Upper lobe of left lung (tissue), 4 donors: ENCODE measurements at regions not wholly inside any gene's neighbourhood (a gene's known extent, or its start where the extent isn't known, plus 50 kb on each side); places are given as distances from the start of the nearest gene placed in this dataset.

Experiments
- POLR2A ChIP-seq, 4 donors: fragments of 450-650 bp; IDR thresholded peaks; one replicate each; pipeline ENCODE4 v1.5.1; 2016 to 2017; ENCODE audit warnings: antibody characterized with exemption in 4 of 4, mild to moderate bottlenecking in 2 of 4
- TF ChIP-seq, protein P1 (sequence below), 6 experiments: fragments of 450-650 bp in 4 of 6; fragments of 200-600 bp in 2 of 6; sonication (generic) in 2 of 6; IDR thresholded peaks; one replicate each; pipeline ENCODE4 v1.5.1; 2016 to 2019; ENCODE audit warnings: antibody characterized with exemption in 6 of 6

GRCh38 chr1:34278211-34278610 is 101.5 kb downstream of the C1orf94 start:
- TF ChIP-seq, protein P1, sequence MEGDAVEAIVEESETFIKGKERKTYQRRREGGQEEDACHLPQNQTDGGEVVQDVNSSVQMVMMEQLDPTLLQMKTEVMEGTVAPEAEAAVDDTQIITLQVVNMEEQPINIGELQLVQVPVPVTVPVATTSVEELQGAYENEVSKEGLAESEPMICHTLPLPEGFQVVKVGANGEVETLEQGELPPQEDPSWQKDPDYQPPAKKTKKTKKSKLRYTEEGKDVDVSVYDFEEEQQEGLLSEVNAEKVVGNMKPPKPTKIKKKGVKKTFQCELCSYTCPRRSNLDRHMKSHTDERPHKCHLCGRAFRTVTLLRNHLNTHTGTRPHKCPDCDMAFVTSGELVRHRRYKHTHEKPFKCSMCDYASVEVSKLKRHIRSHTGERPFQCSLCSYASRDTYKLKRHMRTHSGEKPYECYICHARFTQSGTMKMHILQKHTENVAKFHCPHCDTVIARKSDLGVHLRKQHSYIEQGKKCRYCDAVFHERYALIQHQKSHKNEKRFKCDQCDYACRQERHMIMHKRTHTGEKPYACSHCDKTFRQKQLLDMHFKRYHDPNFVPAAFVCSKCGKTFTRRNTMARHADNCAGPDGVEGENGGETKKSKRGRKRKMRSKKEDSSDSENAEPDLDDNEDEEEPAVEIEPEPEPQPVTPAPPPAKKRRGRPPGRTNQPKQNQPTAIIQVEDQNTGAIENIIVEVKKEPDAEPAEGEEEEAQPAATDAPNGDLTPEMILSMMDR (IDR thresholded peaks at IDR 0.05) = no peak
- no peak for TF ChIP-seq POLR2A (IDR thresholded peaks at IDR 0.05)
